Endothelial cell of umbilical vein (primary cell): ENCODE measurements at regions not wholly inside any gene's neighbourhood (a gene's known extent, or its start where the extent isn't known, plus 50 kb on each side); places are given as distances from the start of the nearest gene placed in this dataset.

Source experiments
- BruUV-seq: library from RNA; stranded (reverse); fragments of 400-500 nt; replicated peaks from 2 replicates; lab custom pipeline; 2021; lab: Mats Ljungman, UMichigan
- CTCF ChIA-PET: fragments of 300-600, 350-600 bp; sonication (Branson Sonifier 250); formaldehyde crosslinking; loops from one replicate; lab custom pipeline; 2021; ENCODE audit warnings: antibody characterized with exemption, inconsistent platforms; lab: Charles Lee
- POLR2A ChIA-PET: fragments of 300-600, 350-600 bp; sonication (Branson Sonifier 250); formaldehyde crosslinking; loops from one replicate; lab custom pipeline; 2021; ENCODE audit warnings: antibody characterized with exemption, inconsistent platforms; lab: Charles Lee
- DNase-seq: peaks from one replicate; pipeline ENCODE4 v3.0.0-alpha.2; 2011; ENCODE audit warnings: low read depth, low spot score
- FAIRE-seq: peaks from 2 replicates; lab custom pipeline; 2011; peaks lifted over from hg19 to GRCh38; lab: Jason Lieb, UNC
- H2AFZ ChIP-seq: 2 replicates; pipeline ENCODE4 v1.6.0; 2012; ENCODE audit warnings: low read depth, low read length, control low read depth, inconsistent platforms
- H3K27ac ChIP-seq: 2 replicates; pipeline ENCODE4 v1.5.1; 2011; ENCODE audit warnings: low read depth, mild to moderate bottlenecking, control low read depth, low read length, moderate library complexity; ENCODE audit not compliant: insufficient read depth
- H3K27me3 ChIP-seq, 2 experiments: 2 replicates each; pipeline versions ENCODE4 v1.6.0 to v1.6.1; 2011; ENCODE audit warnings: low read length in 2 of 2, mixed read lengths in 1 of 2; ENCODE audit not compliant: control insufficient read depth in 2 of 2, insufficient read depth in 2 of 2
- H3K36me3 ChIP-seq, 2 experiments: 2 replicates in 1 of 2; 3 replicates in 1 of 2; pipeline ENCODE4 v1.5.1; 2011; ENCODE audit warnings: low read length in 2 of 2, mild to moderate bottlenecking in 1 of 2, moderate library complexity in 1 of 2; ENCODE audit not compliant: control insufficient read depth in 2 of 2, insufficient read depth in 2 of 2; ENCODE audit errors: extremely low read depth in 1 of 2
- H3K4me1 ChIP-seq: 3 replicates; pipeline ENCODE4 v1.5.1; 2011; ENCODE audit warnings: mild to moderate bottlenecking, low read length; ENCODE audit not compliant: control insufficient read depth, insufficient read depth; ENCODE audit errors: extremely low read depth
- H3K4me2 ChIP-seq: 2 replicates; pipeline ENCODE4 v1.6.1; 2011; ENCODE audit warnings: low read length, control low read depth, mixed read lengths; ENCODE audit not compliant: insufficient read depth
- H3K4me3 ChIP-seq, 3 experiments: fragments of 200-600 bp in 1 of 3; sonication (generic), shearing (Covaris generic) in 1 of 3; replicated peaks in 1 of 3; 2 replicates each; pipeline ENCODE4 v1.5.1; 2011 to 2016; ENCODE audit warnings: control low read depth in 3 of 3, low read length in 3 of 3, mild to moderate bottlenecking in 2 of 3, inconsistent platforms in 1 of 3, low read depth in 1 of 3, moderate library complexity in 1 of 3; ENCODE audit not compliant: insufficient read depth in 1 of 3
- H3K79me2 ChIP-seq: 2 replicates; pipeline ENCODE4 v1.6.0; 2012; ENCODE audit warnings: low read length, inconsistent platforms; ENCODE audit not compliant: control insufficient read depth, insufficient read depth
- H3K9ac ChIP-seq: replicated peaks from 2 replicates; pipeline ENCODE3; 2011; ENCODE audit warnings: low read length, control low read depth; ENCODE audit not compliant: insufficient read depth; ENCODE audit errors: extremely low read depth
- H3K9me1 ChIP-seq: replicated peaks from 3 replicates; pipeline ENCODE4 v1.6.0; 2011; ENCODE audit warnings: mild to moderate bottlenecking, low read length; ENCODE audit not compliant: control insufficient read depth, insufficient read depth; ENCODE audit errors: extremely low read depth
- H3K9me3 ChIP-seq: replicated peaks from 2 replicates; pipeline ENCODE4 v1.5.1; 2012; ENCODE audit warnings: low read length, inconsistent platforms; ENCODE audit not compliant: control insufficient read depth, insufficient read depth
- H4K20me1 ChIP-seq: replicated peaks from 2 replicates; pipeline ENCODE3; 2011; ENCODE audit warnings: mild to moderate bottlenecking, low read length; ENCODE audit not compliant: control insufficient read depth, insufficient read depth; ENCODE audit errors: extremely low read depth
- CTCF ChIP-seq, 2 donors: IDR thresholded peaks; 1 replicate in 1 of 2; 2 replicates in 1 of 2; pipeline ENCODE4 v1.5.1; 2011; ENCODE audit warnings: low read length in 2 of 2, mild to moderate bottlenecking in 2 of 2, moderate library complexity in 2 of 2, control low read depth in 1 of 2, inconsistent platforms in 1 of 2, low read depth in 1 of 2; ENCODE audit not compliant: insufficient read depth in 1 of 2; ENCODE audit errors: extremely low read depth in 1 of 2
- EZH2 ChIP-seq: IDR thresholded peaks from 2 replicates; pipeline ENCODE4 v1.6.1; 2012; ENCODE audit warnings: borderline replicate concordance, low read depth, mild to moderate bottlenecking, moderate library complexity, low read length, inconsistent platforms; ENCODE audit not compliant: severe bottlenecking
- FOS ChIP-seq: IDR thresholded peaks from 2 replicates; pipeline ENCODE4 v1.6.1; 2011; ENCODE audit warnings: mild to moderate bottlenecking, low read length, moderate library complexity, borderline replicate concordance; ENCODE audit not compliant: insufficient read depth
- GATA2 ChIP-seq: IDR thresholded peaks from 2 replicates; pipeline ENCODE4 v1.7.0; 2011; ENCODE audit warnings: low read depth, mild to moderate bottlenecking, moderate library complexity, mixed read lengths, low read length; ENCODE audit not compliant: insufficient read length, insufficient read depth
- JUN ChIP-seq: IDR thresholded peaks from 2 replicates; pipeline ENCODE4 v1.6.1; 2011; ENCODE audit warnings: borderline replicate concordance, low read depth; ENCODE audit not compliant: insufficient read length, insufficient read depth
- MYC ChIP-seq: IDR thresholded peaks from one replicate; pipeline ENCODE4 v1.6.1; 2011; ENCODE audit warnings: mild to moderate bottlenecking, low read depth, low read length
- POLR2AphosphoS5 ChIP-seq: IDR thresholded peaks from 2 replicates; pipeline ENCODE4 v1.6.1; 2012; ENCODE audit warnings: low read depth, mild to moderate bottlenecking, control low read depth, low read length, moderate library complexity; ENCODE audit not compliant: insufficient read depth
- dilution Hi-C: fragments of 300-500 bp; cut with MboI; formaldehyde crosslinking; loops from one replicate; pipeline ENCODE4 v1.15.0; 2019; ENCODE audit warnings: low sequenced_read_pairs; ENCODE audit not compliant: extremely low pct_ligation_motif_present
- intact Hi-C: fragments of 100-400 bp; cut with micrococcal nuclease; formaldehyde crosslinking; loops from one replicate; pipeline ENCODE4 v1.10.0; 2022

DNA sequence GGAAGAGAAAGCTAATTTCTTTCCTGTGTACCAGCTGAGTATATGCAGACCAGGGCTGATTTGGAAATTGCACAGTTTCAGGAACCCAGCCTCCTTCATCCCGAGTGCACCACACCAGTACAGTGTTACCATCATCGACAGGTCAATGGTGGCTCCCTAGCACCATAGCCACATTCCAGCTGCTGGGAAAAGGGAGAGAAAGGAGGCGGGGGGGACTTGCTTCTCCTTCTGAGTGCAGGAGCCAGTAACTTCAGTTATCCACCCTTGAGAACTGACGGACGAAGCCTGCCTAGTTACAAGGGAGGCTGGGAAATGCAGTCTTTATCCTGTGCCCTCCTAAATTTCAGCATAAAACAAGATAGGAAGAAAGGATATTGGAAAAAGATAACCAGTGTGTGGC lies 129.7 kb upstream of the PRICKLE2 start:
- peak overlapping the region; percentile 93 for H2AFZ ChIP-seq
- no peak overlapping the region for H3K4me3 ChIP-seq
- H4K20me1 ChIP-seq, result no peaks in the 10 kb centered on the region
- dilution Hi-C loops, result no loop called here
- peak overlapping the region; percentile 71 for H3K4me2 ChIP-seq
- ChIA-PET POLR2A (no interaction called here), CTCF (interaction anchor here (0.6 to 1.6 kb wide), 3 partner anchors 40 to 395 kb away, joined by 3 to 4 read pairs (median 4); partner anchors contain the start of gene PRICKLE2)
- no peaks in the 10 kb centered on the region for H3K27me3 ChIP-seq
- no peak for TF ChIP-seq JUN
- TF ChIP-seq EZH2, result no peak
- no peak for TF ChIP-seq MYC
- TF ChIP-seq POLR2AphosphoS5, result no peak
- DNase-seq (no peak), FAIRE-seq (no peak)
- no peaks in the 10 kb centered on the region for H3K9me3 ChIP-seq
- H3K4me1 ChIP-seq, result peaks cover 46% of the 10 kb centered on the region
- no TSS peak for BruUV-seq
- no peak overlapping the region for H3K9ac ChIP-seq
- intact Hi-C loops, result loop anchor here (1.0 to 5.0 kb wide), 3 partner anchors 88 to 168 kb away; partner anchors contain the start of gene PRICKLE2
- no peaks in the 10 kb centered on the region for H3K36me3 ChIP-seq
- no peaks in the 10 kb centered on the region for H3K79me2 ChIP-seq
- no peaks in the 10 kb centered on the region for H3K9me1 ChIP-seq
- peak overlapping the region; percentile 48 for H3K27ac ChIP-seq

- Histone ChIP-seq H3K9ac (no peak overlapping the region), H2AFZ (no peak overlapping the region), H3K4me2 (no peak overlapping the region), H3K27ac (no peak overlapping the region), H3K4me3 (no peak overlapping the region), H3K4me1 (peaks cover 46% of the 10 kb centered on the region), H3K9me1 (no peaks in the 10 kb centered on the region), H3K79me2 (no peaks in the 10 kb centered on the region), H3K36me3 (no peaks in the 10 kb centered on the region), H3K27me3 (no peaks in the 10 kb centered on the region), H3K9me3 (no peaks in the 10 kb centered on the region), H4K20me1 (no peaks in the 10 kb centered on the region)
- BruUV-seq, result no TSS peak
- CTCF ChIA-PET, result interaction anchor here (1.3 to 1.6 kb wide), 2 partner anchors 41 to 129 kb away, joined by 4 read pairs; partner anchors contain the start of gene PRICKLE2
- no peak for TF ChIP-seq POLR2AphosphoS5
- TF ChIP-seq GATA2, result peak; percentile 14
- no peak for TF ChIP-seq CTCF (IDR thresholded peaks at IDR 0.05; ENCODE audit: extremely low read depth in 1 of 2, insufficient read depth in 1 of 2, low read depth in 1 of 2, low read length in 2 of 2)
- peak; percentile 38 for TF ChIP-seq FOS
- peak; percentile 36 for TF ChIP-seq JUN
- no peak for TF ChIP-seq MYC
- FAIRE-seq (no peak), DNase-seq (no peak)
- intact Hi-C loops (loop anchor here (5.0 kb wide), 2 partner anchors 87 to 167 kb away; no protein-coding TSS in a partner anchor), dilution Hi-C loops (no loop called here)
- POLR2A ChIA-PET, result no interaction called here
Observed at GRCh38 chr3:64354221-64354620, 129.0 kb upstream of the PRICKLE2 start.
